Liver (tissue), 8 donors: ENCODE measurements at regions not wholly inside any gene's neighbourhood (a gene's known extent, or its start where the extent isn't known, plus 50 kb on each side); places are given as distances from the start of the nearest gene placed in this dataset.

Source experiments
- DNase-seq: peaks from one replicate; pipeline ENCODE4 v3.0.0-alpha.2; 2017; ENCODE audit warnings: low spot score
- H3K27ac ChIP-seq, 2 donors: one replicate each; pipeline ENCODE4 v1.7.0; 2013; ENCODE audit warnings: inconsistent platforms in 2 of 2, low read length in 2 of 2, control low read depth in 1 of 2, low read depth in 1 of 2, mild to moderate bottlenecking in 1 of 2
- H3K27me3 ChIP-seq, 4 donors: one replicate each; pipeline versions ENCODE4 v1.6.1 to v1.7.0; 2013; ENCODE audit warnings: low read length in 3 of 4, inconsistent platforms in 1 of 4, mild to moderate bottlenecking in 1 of 4, moderate library complexity in 1 of 4; ENCODE audit not compliant: control insufficient read depth in 4 of 4, insufficient read depth in 4 of 4
- H3K36me3 ChIP-seq, 4 donors: one replicate each; pipeline versions ENCODE4 v1.6.1 to v1.7.0; 2013; ENCODE audit warnings: low read length in 3 of 4, mild to moderate bottlenecking in 3 of 4, low read depth in 1 of 4, moderate library complexity in 1 of 4; ENCODE audit not compliant: control insufficient read depth in 4 of 4, insufficient read depth in 3 of 4
- H3K4me1 ChIP-seq, 4 donors: one replicate each; pipeline versions ENCODE4 v1.6.1 to v1.7.0; 2013; ENCODE audit warnings: low read length in 3 of 4, mild to moderate bottlenecking in 3 of 4, moderate library complexity in 1 of 4; ENCODE audit not compliant: control insufficient read depth in 4 of 4, insufficient read depth in 4 of 4
- H3K4me3 ChIP-seq, 3 donors: one replicate each; pipeline versions ENCODE4 v1.6.1 to v1.7.0; 2013; ENCODE audit warnings: low read length in 3 of 3, control low read depth in 1 of 3, low read depth in 1 of 3, mild to moderate bottlenecking in 1 of 3
- H3K9ac ChIP-seq, 2 donors: one replicate each; pipeline ENCODE4 v1.7.0; 2013; ENCODE audit warnings: low read length in 2 of 2, mild to moderate bottlenecking in 2 of 2, moderate library complexity in 2 of 2, control low read depth in 1 of 2, low read depth in 1 of 2
- H3K9me3 ChIP-seq, 4 donors: one replicate each; pipeline versions ENCODE4 v1.6.1 to v1.7.0; 2013; ENCODE audit warnings: low read length in 3 of 4; ENCODE audit not compliant: control insufficient read depth in 4 of 4
- CTCF ChIP-seq: fragments of 150-350 bp; IDR thresholded peaks from 2 replicates; pipeline ENCODE4 v1.5.1; 2017; ENCODE audit warnings: improper control_type of control experiment, low read depth, low read length; ENCODE audit not compliant: missing input control
- EGR1 ChIP-seq, 2 donors: IDR thresholded peaks; 2 replicates each; pipeline ENCODE4 v1.6.1; 2016 to 2018; ENCODE audit warnings: antibody characterized with exemption in 2 of 2, low read depth in 2 of 2
- FOXA1 ChIP-seq: IDR thresholded peaks from 2 replicates; pipeline ENCODE4 v1.6.1; 2016; ENCODE audit warnings: antibody characterized with exemption
- FOXA2 ChIP-seq: IDR thresholded peaks from 2 replicates; pipeline ENCODE4 v1.6.1; 2016; ENCODE audit warnings: antibody characterized with exemption
- GABPA ChIP-seq, 2 donors: IDR thresholded peaks in 1 of 2; conservative IDR thresholded peaks in 1 of 2; 2 replicates each; pipeline ENCODE4 v1.6.1; 2016; ENCODE audit warnings: antibody characterized with exemption in 2 of 2, mild to moderate bottlenecking in 1 of 2, moderate library complexity in 1 of 2
- HNF4A ChIP-seq, 2 donors: conservative IDR thresholded peaks; 2 replicates each; pipeline ENCODE4 v1.6.1; 2016; ENCODE audit warnings: antibody characterized with exemption in 2 of 2, mild to moderate bottlenecking in 2 of 2
- HNF4G ChIP-seq: IDR thresholded peaks from 2 replicates; pipeline ENCODE4 v1.6.1; 2016; ENCODE audit warnings: antibody characterized with exemption
- JUND ChIP-seq, 2 donors: IDR thresholded peaks; 2 replicates each; pipeline ENCODE4 v1.6.1; 2016; ENCODE audit warnings: antibody characterized with exemption in 2 of 2
- NR2F2 ChIP-seq: IDR thresholded peaks from 2 replicates; pipeline ENCODE4 v1.6.1; 2016; ENCODE audit warnings: antibody characterized with exemption
- RAD21 ChIP-seq, 2 donors: IDR thresholded peaks; 2 replicates each; pipeline ENCODE4 v1.6.1; 2016; ENCODE audit warnings: antibody characterized with exemption in 2 of 2, mild to moderate bottlenecking in 2 of 2
- REST ChIP-seq: IDR thresholded peaks from 2 replicates; pipeline ENCODE4 v1.6.1; 2016; ENCODE audit warnings: antibody characterized with exemption, mild to moderate bottlenecking
- RXRA ChIP-seq, 2 donors: IDR thresholded peaks; 2 replicates each; pipeline ENCODE4 v1.6.1; 2017 to 2018; ENCODE audit warnings: antibody characterized with exemption in 2 of 2, mild to moderate bottlenecking in 1 of 2
- SP1 ChIP-seq: IDR thresholded peaks from 2 replicates; pipeline ENCODE4 v1.6.1; 2018; ENCODE audit warnings: antibody characterized with exemption, mild to moderate bottlenecking
- TAF1 ChIP-seq: conservative IDR thresholded peaks from 2 replicates; pipeline ENCODE4 v1.6.1; 2016; ENCODE audit warnings: antibody characterized with exemption, mild to moderate bottlenecking
- YY1 ChIP-seq: IDR thresholded peaks from 2 replicates; pipeline ENCODE4 v1.6.1; 2016; ENCODE audit warnings: antibody characterized with exemption, mild to moderate bottlenecking
- ZBTB33 ChIP-seq: IDR thresholded peaks from 2 replicates; pipeline ENCODE4 v1.6.1; 2016; ENCODE audit warnings: antibody characterized with exemption
- WGBS: extraction: QIAGEN DNeasy Blood & Tissue Kit; methylation state at CpG from one replicate; pipeline ENCODE4 v1.1.7; 2013; 5-methylcytosine and 5-hydroxymethylcytosine counted together
- TF ChIP-seq, protein P1 (sequence below): IDR thresholded peaks from 2 replicates; pipeline ENCODE4 v1.6.1; 2016; ENCODE audit warnings: antibody characterized with exemption
- TF ChIP-seq, protein P2 (sequence below): IDR thresholded peaks from 2 replicates; pipeline ENCODE4 v1.6.1; 2016; ENCODE audit warnings: antibody characterized with exemption
- donor health status: healthy.
- donor health status: healthy.
- donor health status: healthy.
- donor health status: healthy.
- donor health status: healthy.

GRCh38 chr4:100804576-100805360, 286.9 kb upstream of the EMCN start:
- Histone ChIP-seq H3K27ac (no peak overlapping the region), H3K9ac (no peak overlapping the region), H3K4me3 (no peak overlapping the region), H3K27me3 (no peaks in the 10 kb centered on the region), H3K9me3 (no peaks in the 10 kb centered on the region), H3K36me3 (no peaks in the 10 kb centered on the region), H3K4me1 (no peaks in the 10 kb centered on the region)
- WGBS, result 86% methylated on average over 6 of the region's 6 CpGs
- TF ChIP-seq JUND (IDR thresholded peaks at IDR 0.05) (no peak), FOXA1 (no peak), FOXA2 (no peak), SP1 (no peak)
- TF ChIP-seq, protein P1, sequence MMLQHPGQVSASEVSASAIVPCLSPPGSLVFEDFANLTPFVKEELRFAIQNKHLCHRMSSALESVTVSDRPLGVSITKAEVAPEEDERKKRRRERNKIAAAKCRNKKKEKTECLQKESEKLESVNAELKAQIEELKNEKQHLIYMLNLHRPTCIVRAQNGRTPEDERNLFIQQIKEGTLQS, result no peak
- DNase-seq, result no peak

DNA sequence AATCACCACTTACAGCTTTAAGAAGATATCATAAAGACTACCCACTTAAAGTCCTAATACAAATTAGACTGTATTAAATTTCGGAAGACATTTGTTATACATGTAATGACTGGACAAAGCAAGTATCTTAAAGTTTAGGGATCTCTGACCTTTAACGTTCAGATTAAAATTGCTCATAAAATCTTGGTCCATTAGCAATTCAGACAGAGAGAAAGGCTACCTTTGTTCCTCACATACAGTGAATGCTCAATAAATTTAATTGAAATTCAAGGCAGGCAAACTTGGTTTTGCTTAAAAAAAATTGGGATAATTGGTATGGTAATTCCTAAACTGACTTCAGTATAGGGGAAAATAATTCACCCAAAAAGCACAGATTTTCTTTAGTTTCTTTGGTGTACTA, 285.9 kb upstream of the EMCN start:
- Histone ChIP-seq H3K4me3 (no peak overlapping the region), H3K36me3 (no peaks in the 10 kb centered on the region), H3K9ac (no peak overlapping the region), H3K4me1 (no peaks in the 10 kb centered on the region), H3K9me3 (no peaks in the 10 kb centered on the region), H3K27me3 (no peaks in the 10 kb centered on the region), H3K27ac (no peak overlapping the region)
- DNase-seq, result no peak
- TF ChIP-seq REST (no peak), FOXA1 (no peak), ZBTB33 (no peak), NR2F2 (no peak), JUND (IDR thresholded peaks at IDR 0.05) (no peak), FOXA2 (no peak), YY1 (no peak), HNF4A (conservative IDR thresholded peaks at IDR 0.05) (no peak), GABPA (IDR thresholded peaks at IDR 0.05 in 1 of 2, conservative IDR thresholded peaks at IDR 0.05 in 1 of 2) (no peak), CTCF (no peak), HNF4G (no peak), RXRA (IDR thresholded peaks at IDR 0.05) (no peak), TAF1 (no peak), SP1 (no peak), RAD21 (IDR thresholded peaks at IDR 0.05) (no peak), EGR1 (IDR thresholded peaks at IDR 0.05; ENCODE audit: low read depth in 2 of 2) (no peak)
- TF ChIP-seq, protein P2, sequence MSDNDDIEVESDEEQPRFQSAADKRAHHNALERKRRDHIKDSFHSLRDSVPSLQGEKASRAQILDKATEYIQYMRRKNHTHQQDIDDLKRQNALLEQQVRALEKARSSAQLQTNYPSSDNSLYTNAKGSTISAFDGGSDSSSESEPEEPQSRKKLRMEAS, result no peak
- TF ChIP-seq, protein P1, result no peak
- 90% methylated on average over 2 of the region's 2 CpGs for WGBS
